ENCODE measurements at regions not wholly inside any gene's neighbourhood (a gene's known extent, or its start where the extent isn't known, plus 50 kb on each side); places are given as distances from the start of the nearest gene placed in this dataset.

DNA sequence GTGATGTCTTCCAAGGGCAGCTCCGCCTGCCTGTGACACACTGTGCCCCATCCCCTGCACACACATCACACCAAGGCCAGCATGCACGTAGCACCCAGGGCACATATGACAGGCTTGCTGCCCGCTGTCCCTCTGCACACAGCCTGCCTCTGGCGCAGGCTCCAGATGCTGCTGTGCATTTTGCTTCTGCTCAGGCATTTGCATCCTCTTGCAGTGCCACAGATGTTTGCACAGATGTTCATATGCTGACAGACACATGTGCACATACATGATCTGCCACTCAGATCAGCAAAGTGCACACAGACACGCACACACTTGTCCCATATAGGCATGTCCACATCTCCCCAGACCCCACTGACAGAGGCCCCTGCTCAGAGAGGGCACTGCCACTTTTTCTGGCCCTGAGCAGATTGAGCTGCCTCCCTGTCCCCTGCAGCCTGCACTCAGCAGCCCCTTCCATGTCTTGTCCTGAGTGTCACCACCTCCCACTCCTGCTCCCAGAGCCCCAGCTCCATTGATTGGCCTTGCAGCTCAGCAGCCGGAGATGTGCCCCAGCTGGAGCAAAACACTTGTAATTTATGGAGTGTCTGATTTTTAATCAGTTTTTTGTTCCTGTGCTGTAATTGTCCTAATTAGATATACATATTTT, 115.1 kb upstream of the RPL38 start:
- CTCF ChIA-PET, result no interaction called here
- TF ChIP-seq, protein P1, sequence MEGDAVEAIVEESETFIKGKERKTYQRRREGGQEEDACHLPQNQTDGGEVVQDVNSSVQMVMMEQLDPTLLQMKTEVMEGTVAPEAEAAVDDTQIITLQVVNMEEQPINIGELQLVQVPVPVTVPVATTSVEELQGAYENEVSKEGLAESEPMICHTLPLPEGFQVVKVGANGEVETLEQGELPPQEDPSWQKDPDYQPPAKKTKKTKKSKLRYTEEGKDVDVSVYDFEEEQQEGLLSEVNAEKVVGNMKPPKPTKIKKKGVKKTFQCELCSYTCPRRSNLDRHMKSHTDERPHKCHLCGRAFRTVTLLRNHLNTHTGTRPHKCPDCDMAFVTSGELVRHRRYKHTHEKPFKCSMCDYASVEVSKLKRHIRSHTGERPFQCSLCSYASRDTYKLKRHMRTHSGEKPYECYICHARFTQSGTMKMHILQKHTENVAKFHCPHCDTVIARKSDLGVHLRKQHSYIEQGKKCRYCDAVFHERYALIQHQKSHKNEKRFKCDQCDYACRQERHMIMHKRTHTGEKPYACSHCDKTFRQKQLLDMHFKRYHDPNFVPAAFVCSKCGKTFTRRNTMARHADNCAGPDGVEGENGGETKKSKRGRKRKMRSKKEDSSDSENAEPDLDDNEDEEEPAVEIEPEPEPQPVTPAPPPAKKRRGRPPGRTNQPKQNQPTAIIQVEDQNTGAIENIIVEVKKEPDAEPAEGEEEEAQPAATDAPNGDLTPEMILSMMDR (conservative IDR thresholded peaks at IDR 0.05; ENCODE audit: low read depth), result no peak
- no peak overlapping the region for H3K27ac ChIP-seq
- DNase-seq (ENCODE audit: low spot score), result no peak
- POLR2A ChIA-PET (ENCODE audit: low non-redundant PET), result no interaction called here

DNA sequence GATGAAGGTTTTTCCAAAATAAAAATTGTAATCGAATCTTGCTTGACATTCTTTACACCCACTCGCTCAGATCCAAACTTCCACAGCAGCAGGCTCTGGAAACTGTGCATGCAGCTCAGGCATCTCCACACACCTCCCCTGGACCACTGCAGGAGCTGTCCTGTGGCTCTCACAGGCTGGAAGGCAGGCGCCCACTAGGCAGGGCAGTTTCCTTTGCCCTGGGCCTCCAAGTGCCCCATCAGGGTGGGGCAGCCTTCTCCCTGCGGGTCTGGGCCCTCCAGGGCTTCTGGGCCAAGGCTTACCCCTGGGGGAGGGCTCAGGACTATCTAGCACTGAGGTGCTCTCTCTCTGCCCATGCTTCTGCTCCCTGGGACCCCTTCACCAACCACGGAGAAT, 114.5 kb upstream of the RPL38 start:
- ChIA-PET CTCF (no interaction called here), POLR2A (ENCODE audit: low non-redundant PET) (no interaction called here)
- no peak for DNase-seq (ENCODE audit: low spot score)
- no peak overlapping the region for H3K27ac ChIP-seq
- TF ChIP-seq, protein P1 (conservative IDR thresholded peaks at IDR 0.05; ENCODE audit: low read depth), result no peak

DNA sequence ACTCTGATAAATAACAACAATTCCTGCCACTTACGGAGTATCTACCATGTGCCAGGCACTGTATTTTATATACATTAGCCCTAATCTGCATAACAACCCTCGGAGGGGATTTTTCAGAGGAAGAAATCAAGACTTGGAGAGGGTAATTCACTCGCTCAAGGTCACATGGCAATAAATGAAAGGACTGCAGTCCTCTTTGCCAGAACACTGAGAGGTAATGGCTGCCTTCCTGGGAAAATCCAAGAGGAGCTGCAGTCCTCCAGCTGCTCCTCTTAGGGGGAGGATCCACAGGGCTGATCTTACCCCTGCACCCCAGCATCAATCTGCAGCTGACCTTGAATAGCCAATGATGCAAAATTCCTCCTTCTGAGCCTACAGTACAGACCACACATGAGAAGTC, 114.1 kb upstream of the RPL38 start:
- no peak overlapping the region for H3K27ac ChIP-seq
- POLR2A ChIA-PET (ENCODE audit: low non-redundant PET), result no interaction called here
- DNase-seq (ENCODE audit: low spot score), result no peak
- CTCF ChIA-PET, result no interaction called here
- TF ChIP-seq, protein P1 (conservative IDR thresholded peaks at IDR 0.05; ENCODE audit: low read depth), result no peak

DNA sequence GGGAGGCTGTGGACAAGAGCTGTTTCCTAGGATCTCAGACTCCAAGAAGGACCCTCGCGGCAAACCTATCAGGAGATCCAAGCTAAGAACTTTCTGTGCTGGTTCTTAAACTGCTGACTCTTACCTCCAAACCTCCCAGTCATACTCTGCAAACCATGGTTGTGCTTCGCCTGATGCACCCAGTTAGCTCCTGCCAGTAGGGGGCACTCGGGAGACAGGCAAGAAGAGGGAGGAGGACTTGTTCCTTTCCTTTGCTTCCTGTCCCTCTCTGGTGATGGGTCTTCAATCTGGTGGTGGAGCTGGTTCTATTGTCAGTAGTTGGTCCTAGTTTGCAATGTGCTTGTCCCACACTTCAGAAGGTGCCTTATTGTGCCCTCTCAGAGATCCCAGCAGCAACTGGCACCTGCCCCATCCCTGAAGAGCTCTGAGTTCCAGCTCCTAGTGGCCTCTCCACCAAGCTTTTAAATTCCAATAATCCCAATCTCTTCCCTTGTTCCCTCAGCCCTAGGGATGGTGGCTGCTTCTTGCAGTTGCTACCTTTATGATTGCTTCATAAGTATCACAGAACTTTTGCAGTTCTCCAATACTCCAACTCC, 113.5 kb upstream of the RPL38 start:
- ChIA-PET CTCF (no interaction called here), POLR2A (ENCODE audit: low non-redundant PET) (no interaction called here)
- no peak overlapping the region for H3K27ac ChIP-seq
- TF ChIP-seq, protein P1 (conservative IDR thresholded peaks at IDR 0.05; ENCODE audit: low read depth), result peak; percentile 28; the same call in 1 of the 2 replicates
- DNase-seq (ENCODE audit: low spot score), result no peak

DNA sequence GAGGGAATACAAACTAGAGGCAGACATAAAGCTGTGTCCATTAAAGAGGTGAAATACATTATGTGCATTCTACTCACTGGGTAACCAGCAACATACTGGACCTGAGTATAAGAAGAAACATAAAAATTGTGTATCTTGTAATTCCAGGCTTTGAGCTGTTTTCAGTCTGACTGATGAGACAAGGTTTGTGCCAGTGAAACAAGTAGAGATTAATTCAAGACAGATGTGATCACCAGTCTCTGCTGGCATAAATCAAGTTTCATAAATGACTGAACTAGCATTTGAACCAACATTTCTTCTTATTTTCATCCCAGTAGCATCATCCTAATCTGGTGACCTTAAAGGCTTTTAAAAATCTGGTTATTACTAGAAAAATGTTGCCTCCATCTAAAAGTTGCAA, 108.8 kb upstream of the RPL38 start:
- TF ChIP-seq, protein P1 (conservative IDR thresholded peaks at IDR 0.05; ENCODE audit: low read depth), result no peak
- ChIA-PET POLR2A (ENCODE audit: low non-redundant PET) (no interaction called here), CTCF (no interaction called here)
- DNase-seq (ENCODE audit: low spot score), result no peak
- no peak overlapping the region for H3K27ac ChIP-seq

DNA sequence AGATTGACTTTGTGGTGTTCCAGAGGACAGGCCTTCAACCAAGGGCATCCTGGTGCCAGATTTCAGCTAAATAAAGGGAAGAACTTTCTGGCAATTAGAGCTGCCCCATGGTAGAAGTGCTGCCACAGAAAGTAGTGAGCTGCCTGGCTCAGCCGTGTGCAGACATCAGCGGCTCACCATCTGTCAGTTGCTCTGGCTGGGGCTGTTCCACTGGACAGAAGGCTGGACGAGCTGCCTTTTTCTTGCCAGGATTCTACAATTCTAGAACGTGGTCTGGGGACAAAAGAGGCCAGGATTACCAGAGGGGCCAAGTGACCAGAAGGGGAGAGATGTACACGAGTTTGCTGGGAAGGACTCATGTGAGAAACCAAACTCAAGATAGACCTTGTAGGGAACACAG, 107.0 kb upstream of the RPL38 start:
- TF ChIP-seq, protein P1 (conservative IDR thresholded peaks at IDR 0.05; ENCODE audit: low read depth), result no peak
- DNase-seq (ENCODE audit: low spot score), result no peak
- ChIA-PET POLR2A (ENCODE audit: low non-redundant PET) (no interaction called here), CTCF (interaction anchor here (0.6 kb wide), 1 partner anchor 359 kb away, joined by 3 read pairs; no protein-coding TSS in a partner anchor)
- H3K27ac ChIP-seq, result no peak overlapping the region
